ENCODE measurements at regions not wholly inside any gene's neighbourhood (a gene's known extent, or its start where the extent isn't known, plus 50 kb on each side); places are given as distances from the start of the nearest gene placed in this dataset.

DNA sequence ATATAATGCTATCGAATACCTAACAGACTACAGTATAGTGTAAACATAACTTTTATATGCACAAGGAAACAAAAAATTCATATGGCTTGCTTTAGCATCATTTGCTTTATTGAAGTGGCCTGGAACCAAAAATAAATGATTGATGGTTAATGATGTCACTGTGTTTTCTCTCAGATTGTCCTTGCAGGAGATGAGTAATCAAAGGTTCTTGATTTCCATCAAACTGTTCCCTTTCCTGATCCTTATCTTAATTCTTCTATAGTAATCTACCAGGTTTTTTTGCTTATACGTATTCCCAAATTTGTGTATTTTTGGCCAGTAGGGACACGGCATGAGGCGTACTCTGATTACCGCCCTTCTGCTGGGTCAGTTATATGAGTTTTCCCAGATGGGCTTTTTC lies 104.9 kb upstream of the CXCR4 start:
- DNase-seq (ENCODE audit: low read depth): no peak
- POLR2A ChIA-PET: no interaction called here
- H3K36me3 ChIP-seq (ENCODE audit: control insufficient read depth, insufficient read depth, low read length): no peaks in the 10 kb centered on the region
- no peak for TF ChIP-seq CTCF (IDR thresholded peaks at IDR 0.05; ENCODE audit: insufficient read depth, low read depth, low read length)
- CTCF ChIA-PET: no interaction called here
- H3K27me3 ChIP-seq (ENCODE audit: control insufficient read depth, insufficient read depth, low read length): no peaks in the 10 kb centered on the region
- no peak overlapping the region for H3K4me3 ChIP-seq (ENCODE audit: low read depth, low read length)

DNA sequence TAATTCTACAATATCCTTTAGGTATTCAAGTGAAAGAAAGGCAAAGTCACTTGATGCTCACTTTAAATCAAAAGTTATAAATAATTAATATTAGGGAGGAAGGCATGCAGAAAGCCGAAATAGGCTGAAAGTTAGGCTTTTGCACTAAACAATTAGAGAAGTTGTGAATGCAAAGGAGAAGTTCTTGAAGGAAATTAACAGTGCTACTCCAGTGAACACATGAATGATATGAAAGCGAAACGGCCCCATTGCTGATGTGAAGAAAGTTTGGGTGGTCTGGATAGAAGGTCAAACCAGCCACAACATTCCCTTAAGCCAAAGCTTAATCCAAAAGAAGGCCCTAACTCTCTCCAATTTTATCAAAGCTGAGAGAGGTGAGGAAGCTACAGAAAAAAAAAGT lies 103.1 kb upstream of the CXCR4 start:
- TF ChIP-seq CTCF (IDR thresholded peaks at IDR 0.05; ENCODE audit: insufficient read depth, low read depth, low read length): no peak
- CTCF ChIA-PET: interaction anchor here (1.2 kb wide), 1 partner anchor 12 kb away, joined by 4 read pairs; no protein-coding TSS in a partner anchor
- Histone ChIP-seq H3K36me3 (ENCODE audit: control insufficient read depth, insufficient read depth, low read length) (no peaks in the 10 kb centered on the region), H3K4me3 (ENCODE audit: low read depth, low read length) (no peak overlapping the region), H3K27me3 (ENCODE audit: control insufficient read depth, insufficient read depth, low read length) (no peaks in the 10 kb centered on the region)
- POLR2A ChIA-PET: no interaction called here
- DNase-seq (ENCODE audit: low read depth): no peak

DNA sequence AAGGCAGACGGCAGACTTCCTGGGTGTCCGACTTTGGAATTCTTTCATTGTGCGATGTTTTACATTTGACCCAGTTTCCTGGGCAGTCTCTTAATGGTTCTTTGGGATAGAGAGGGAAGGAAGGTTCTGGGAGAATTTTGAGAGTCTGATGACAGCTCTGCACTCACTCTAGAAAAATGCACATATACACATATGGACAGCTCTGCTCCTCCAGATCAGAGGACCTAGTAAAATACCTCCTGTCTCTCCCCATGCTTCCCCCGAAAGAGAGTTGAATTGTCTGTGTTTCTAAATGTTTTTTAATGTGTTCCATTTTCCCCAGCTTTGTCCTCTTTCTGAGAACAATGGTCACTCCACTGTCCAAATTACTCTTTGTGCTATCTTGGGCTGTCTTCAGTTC lies 102.0 kb upstream of the CXCR4 start:
- ChIA-PET POLR2A (no interaction called here), CTCF (interaction anchor here (0.6 to 1.3 kb wide), 2 partner anchors 33 to 152 kb away, joined by 3 read pairs; no protein-coding TSS in a partner anchor)
- Histone ChIP-seq H3K4me3 (ENCODE audit: low read depth, low read length) (no peak overlapping the region), H3K36me3 (ENCODE audit: control insufficient read depth, insufficient read depth, low read length) (no peaks in the 10 kb centered on the region), H3K27me3 (ENCODE audit: control insufficient read depth, insufficient read depth, low read length) (no peaks in the 10 kb centered on the region)
- no peak for DNase-seq (ENCODE audit: low read depth)
- TF ChIP-seq CTCF (IDR thresholded peaks at IDR 0.05; ENCODE audit: insufficient read depth, low read depth, low read length): no peak

DNA sequence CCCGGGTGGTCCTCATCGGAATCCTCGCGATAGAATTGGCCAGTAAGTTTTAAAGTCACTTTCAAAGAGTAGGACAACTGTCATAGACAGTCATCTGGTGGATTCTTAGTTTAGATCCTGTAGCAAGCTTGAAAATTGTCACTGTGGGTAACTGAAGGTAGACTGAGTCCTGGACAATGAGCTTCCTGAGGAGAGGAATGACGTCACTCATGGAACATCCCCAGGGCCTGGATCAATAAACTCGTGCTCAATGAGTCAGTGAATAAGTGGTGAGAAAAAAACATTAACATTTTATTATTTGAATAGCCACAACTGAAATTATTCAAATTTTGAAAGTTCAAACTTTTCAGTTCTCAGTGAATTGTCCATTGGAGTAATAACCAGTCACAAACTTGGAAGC lies 101.4 kb upstream of the CXCR4 start:
- no peaks in the 10 kb centered on the region for H3K36me3 ChIP-seq (ENCODE audit: control insufficient read depth, insufficient read depth, low read length)
- CTCF ChIA-PET: interaction anchor here (1.3 kb wide), 1 partner anchor 34 kb away, joined by 3 read pairs; no protein-coding TSS in a partner anchor
- POLR2A ChIA-PET: no interaction called here
- no peaks in the 10 kb centered on the region for H3K27me3 ChIP-seq (ENCODE audit: control insufficient read depth, insufficient read depth, low read length)
- TF ChIP-seq CTCF (IDR thresholded peaks at IDR 0.05; ENCODE audit: insufficient read depth, low read depth, low read length): no peak
- H3K4me3 ChIP-seq (ENCODE audit: low read depth, low read length): no peak overlapping the region
- no peak for DNase-seq (ENCODE audit: low read depth)

DNA sequence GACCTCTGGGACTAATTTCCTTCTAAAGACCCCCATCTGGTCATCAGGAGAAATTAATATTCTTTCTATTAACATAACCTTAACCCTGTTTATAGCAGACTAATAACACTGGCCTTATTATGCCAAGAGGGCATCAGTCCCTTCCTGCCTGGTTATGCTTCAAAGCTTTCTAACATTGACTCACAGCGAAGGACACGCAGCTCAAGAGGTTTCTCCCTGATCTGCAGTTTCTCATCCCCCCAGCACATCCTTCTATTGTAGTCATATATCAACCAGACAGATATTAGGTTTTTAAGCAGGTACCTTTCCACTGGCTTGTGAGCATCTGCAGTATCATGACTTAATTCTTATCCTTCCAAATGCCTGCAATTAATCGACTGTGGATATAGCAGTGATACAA lies 100.0 kb upstream of the CXCR4 start:
- no peak for DNase-seq (ENCODE audit: low read depth)
- H3K36me3 ChIP-seq (ENCODE audit: control insufficient read depth, insufficient read depth, low read length): no peaks in the 10 kb centered on the region
- TF ChIP-seq CTCF (IDR thresholded peaks at IDR 0.05; ENCODE audit: insufficient read depth, low read depth, low read length): no peak
- no peak overlapping the region for H3K4me3 ChIP-seq (ENCODE audit: low read depth, low read length)
- POLR2A ChIA-PET: no interaction called here
- H3K27me3 ChIP-seq (ENCODE audit: control insufficient read depth, insufficient read depth, low read length): no peaks in the 10 kb centered on the region
- CTCF ChIA-PET: no interaction called here
